ENCODE measurements at regions not wholly inside any gene's neighbourhood (a gene's known extent, or its start where the extent isn't known, plus 50 kb on each side); places are given as distances from the start of the nearest gene placed in this dataset.

DNA sequence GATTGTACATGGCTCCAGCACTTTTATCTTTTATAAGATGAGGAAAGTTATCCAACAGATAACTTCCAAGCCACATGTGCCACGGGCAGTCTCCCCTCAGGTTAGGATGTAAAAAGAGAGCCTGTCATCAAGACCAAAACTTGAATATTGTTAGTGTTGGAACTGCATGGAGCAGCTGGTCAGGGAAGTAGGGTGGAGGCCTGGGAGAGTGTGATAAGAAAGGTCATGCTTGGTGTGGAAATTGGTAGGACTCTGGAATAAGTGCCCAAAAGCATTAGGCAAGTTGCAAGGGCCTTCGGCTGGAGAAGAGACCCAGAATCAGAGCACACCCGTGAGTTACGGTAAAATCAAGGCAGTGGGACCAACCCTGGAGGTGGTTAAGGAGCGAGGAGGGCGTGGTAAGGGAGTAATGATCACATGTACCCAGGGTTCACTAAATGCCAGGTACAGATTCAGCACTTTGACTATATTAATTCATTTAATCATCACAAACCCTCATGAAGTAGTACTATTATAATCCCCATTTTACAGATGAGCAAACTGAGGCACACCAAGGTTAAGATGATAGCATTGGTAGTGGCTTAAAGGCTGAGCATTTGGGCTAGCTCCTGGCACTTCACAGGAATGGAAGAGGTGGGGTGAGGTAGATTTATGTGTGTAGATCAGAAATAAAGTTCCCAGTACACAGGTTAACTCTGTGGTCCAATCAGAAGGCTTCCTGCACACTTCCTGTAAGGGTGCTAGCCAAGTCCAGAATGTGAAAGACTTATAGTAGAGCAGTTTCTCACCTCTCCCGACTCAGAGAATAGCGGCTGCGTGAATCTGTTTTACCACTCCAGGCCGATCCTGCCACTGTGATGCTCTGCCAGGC, 96.5 kb upstream of the ZNF608 start:
- Histone ChIP-seq H4K20me1 (ENCODE audit: low read length) (no peaks in the 10 kb centered on the region), H3K4me3 (ENCODE audit: low read length) (no peak overlapping the region), H3K9ac (ENCODE audit: low read length) (no peak overlapping the region), H3K4me1 (ENCODE audit: insufficient read depth, low read length) (no peaks in the 10 kb centered on the region), H3K9me3 (ENCODE audit: low read length) (no peaks in the 10 kb centered on the region), H3K4me2 (ENCODE audit: low read length) (no peak overlapping the region), H2AFZ (ENCODE audit: low read length) (no peak overlapping the region), H3K27me3 (ENCODE audit: low read length) (no peaks in the 10 kb centered on the region), H3K27ac (ENCODE audit: low read length) (no peak overlapping the region), H3K9me2 (replicated peaks; ENCODE audit: low read length) (no peaks in the 10 kb centered on the region), H3F3A (ENCODE audit: low read length, unreplicated experiment) (no peaks in the 10 kb centered on the region), H3K79me2 (ENCODE audit: low read length) (no peaks in the 10 kb centered on the region), H3K36me3 (ENCODE audit: low read depth, low read length) (no peaks in the 10 kb centered on the region)
- CTCF ChIA-PET: no interaction called here
- no TSS peak for BruUV-seq (replicated peaks)
- intact Hi-C loops (cut with micrococcal nuclease): no loop called here
- POLR2A ChIA-PET (ENCODE audit: unreplicated experiment): no interaction called here
- no peak for TF ChIP-seq EZH2phosphoT487 (IDR thresholded peaks at IDR 0.05; ENCODE audit: borderline replicate concordance, low read length)
- no peak for TF ChIP-seq CTCF (conservative IDR thresholded peaks at IDR 0.05; ENCODE audit: low read depth, low read length)
- ATAC-seq (no peak), DNase-seq (no peak)

DNA sequence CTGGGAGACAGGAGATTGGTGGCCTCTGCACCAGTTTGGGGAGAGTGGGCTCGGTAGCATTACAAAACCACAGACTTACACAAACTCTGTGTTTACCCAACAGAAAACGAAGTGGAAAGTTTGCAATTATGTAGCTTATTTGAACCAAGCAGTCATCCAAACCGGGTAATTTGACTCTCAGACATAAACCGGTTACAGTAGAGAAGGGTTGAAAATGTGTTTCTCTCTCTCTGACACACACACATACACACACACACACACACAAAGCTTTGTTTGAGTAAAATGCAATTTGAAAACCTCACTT, 97.1 kb upstream of the ZNF608 start:
- H3K9ac ChIP-seq (ENCODE audit: low read length): no peak overlapping the region
- ATAC-seq (no peak), DNase-seq (no peak)
- CTCF ChIA-PET: no interaction called here
- no peaks in the 10 kb centered on the region for H3K27me3 ChIP-seq (ENCODE audit: low read length)
- no peaks in the 10 kb centered on the region for H3K4me1 ChIP-seq (ENCODE audit: insufficient read depth, low read length)
- no peaks in the 10 kb centered on the region for H3F3A ChIP-seq (ENCODE audit: low read length, unreplicated experiment)
- TF ChIP-seq CTCF (conservative IDR thresholded peaks at IDR 0.05; ENCODE audit: low read depth, low read length) (no peak), EZH2 (IDR thresholded peaks at IDR 0.05; ENCODE audit: low read length, unreplicated experiment) (no peak), EZH2phosphoT487 (IDR thresholded peaks at IDR 0.05; ENCODE audit: borderline replicate concordance, low read length) (no peak)
- no peaks in the 10 kb centered on the region for H3K9me3 ChIP-seq (ENCODE audit: low read length)
- no peak overlapping the region for H3K4me3 ChIP-seq (ENCODE audit: low read length)
- intact Hi-C loops (cut with micrococcal nuclease): no loop called here
- POLR2A ChIA-PET (ENCODE audit: unreplicated experiment): no interaction called here
- H2AFZ ChIP-seq (ENCODE audit: low read length): no peak overlapping the region
- H3K79me2 ChIP-seq (ENCODE audit: low read length): no peaks in the 10 kb centered on the region
- H3K36me3 ChIP-seq (ENCODE audit: low read depth, low read length): no peaks in the 10 kb centered on the region
- no TSS peak for BruUV-seq (replicated peaks)
- no peaks in the 10 kb centered on the region for H3K9me2 ChIP-seq (replicated peaks; ENCODE audit: low read length)
- H4K20me1 ChIP-seq (ENCODE audit: low read length): no peaks in the 10 kb centered on the region
- H3K4me2 ChIP-seq (ENCODE audit: low read length): no peak overlapping the region
- no peak overlapping the region for H3K27ac ChIP-seq (ENCODE audit: low read length)

- CTCF ChIA-PET: no interaction called here
- H3K79me2 ChIP-seq (ENCODE audit: low read length): no peaks in the 10 kb centered on the region
- no peaks in the 10 kb centered on the region for H3K9me3 ChIP-seq (ENCODE audit: low read length)
- DNase-seq (no peak), ATAC-seq (no peak)
- H2AFZ ChIP-seq (ENCODE audit: low read length): no peak overlapping the region
- no peak overlapping the region for H3K9ac ChIP-seq (ENCODE audit: low read length)
- H3F3A ChIP-seq (ENCODE audit: low read length, unreplicated experiment): no peaks in the 10 kb centered on the region
- H3K27me3 ChIP-seq (ENCODE audit: low read length): no peaks in the 10 kb centered on the region
- no TSS peak for BruUV-seq (replicated peaks)
- no peak for TF ChIP-seq EZH2 (IDR thresholded peaks at IDR 0.05; ENCODE audit: low read length, unreplicated experiment)
- TF ChIP-seq EZH2phosphoT487 (IDR thresholded peaks at IDR 0.05; ENCODE audit: borderline replicate concordance, low read length): no peak
- no peak for TF ChIP-seq CTCF (conservative IDR thresholded peaks at IDR 0.05; ENCODE audit: low read depth, low read length)
- POLR2A ChIA-PET (ENCODE audit: unreplicated experiment): no interaction called here
- H3K4me3 ChIP-seq (ENCODE audit: low read length): no peak overlapping the region
- H3K36me3 ChIP-seq (ENCODE audit: low read depth, low read length): no peaks in the 10 kb centered on the region
- no peaks in the 10 kb centered on the region for H3K9me2 ChIP-seq (replicated peaks; ENCODE audit: low read length)
- H4K20me1 ChIP-seq (ENCODE audit: low read length): no peaks in the 10 kb centered on the region
- H3K27ac ChIP-seq (ENCODE audit: low read length): no peak overlapping the region
- H3K4me2 ChIP-seq (ENCODE audit: low read length): no peak overlapping the region
- H3K4me1 ChIP-seq (ENCODE audit: insufficient read depth, low read length): no peaks in the 10 kb centered on the region
- intact Hi-C loops (cut with micrococcal nuclease): no loop called here
Observed at GRCh38 chr5:124844371-124844920, 98.0 kb upstream of the ZNF608 start.
